Adipocyte (in vitro differentiated cells): ENCODE measurements at regions not wholly inside any gene's neighbourhood (a gene's known extent, or its start where the extent isn't known, plus 50 kb on each side); places are given as distances from the start of the nearest gene placed in this dataset.

ENCODE experiments used
- DNase-seq: peaks from one replicate; pipeline ENCODE4 v3.0.0-alpha.2; 2015; ENCODE audit warnings: low read depth
- H3K27me3 ChIP-seq: replicated peaks from 2 replicates; pipeline ENCODE4 v1.7.0; 2013; ENCODE audit warnings: mild to moderate bottlenecking, low read length, moderate library complexity; ENCODE audit not compliant: control insufficient read depth, insufficient read depth
- H3K36me3 ChIP-seq: 2 replicates; pipeline ENCODE4 v1.7.0; 2013; ENCODE audit warnings: low read length, mild to moderate bottlenecking, moderate library complexity; ENCODE audit not compliant: control insufficient read depth, insufficient read depth, severe bottlenecking
- H3K4me1 ChIP-seq: 2 replicates; pipeline ENCODE4 v1.7.0; 2013; ENCODE audit warnings: mild to moderate bottlenecking, low read length, moderate library complexity; ENCODE audit not compliant: control insufficient read depth, insufficient read depth
- H3K4me3 ChIP-seq: 2 replicates; pipeline ENCODE4 v1.7.0; 2013; ENCODE audit warnings: mild to moderate bottlenecking, low read length, moderate library complexity
- H3K9ac ChIP-seq: 2 replicates; pipeline ENCODE4 v1.7.0; 2013; ENCODE audit warnings: mild to moderate bottlenecking, low read length, moderate library complexity
- H3K9me3 ChIP-seq: 2 replicates; pipeline ENCODE4 v1.7.0; 2013; ENCODE audit warnings: mild to moderate bottlenecking, low read length, moderate library complexity; ENCODE audit not compliant: control insufficient read depth

DNA sequence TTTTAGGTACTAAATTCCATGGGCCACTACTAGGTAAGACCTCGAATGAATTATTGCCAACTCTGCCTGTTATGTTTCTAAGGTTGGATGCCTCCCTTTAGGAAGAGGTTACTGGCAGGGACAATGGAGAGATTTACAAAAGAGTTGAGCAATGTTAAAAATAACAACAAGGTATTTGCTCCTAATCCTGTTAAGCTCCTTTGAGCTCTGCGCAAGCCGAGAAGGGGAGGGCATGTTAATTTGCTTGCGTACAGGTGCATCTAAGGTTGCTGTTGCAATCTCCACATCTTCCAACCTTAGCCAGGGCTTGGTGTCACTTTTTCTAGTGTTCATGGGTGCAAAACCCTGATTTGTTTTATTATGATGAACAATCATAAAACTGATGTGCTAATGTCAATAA is 161.5 kb upstream of the TPM1 start:
- H3K27me3 ChIP-seq: no peaks in the 10 kb centered on the region
- no peak overlapping the region for H3K4me3 ChIP-seq
- peaks cover 9% of the 10 kb centered on the region for H3K4me1 ChIP-seq
- no peaks in the 10 kb centered on the region for H3K36me3 ChIP-seq
- H3K9ac ChIP-seq: no peak overlapping the region
- no peak for DNase-seq
- H3K9me3 ChIP-seq: no peaks in the 10 kb centered on the region

DNA sequence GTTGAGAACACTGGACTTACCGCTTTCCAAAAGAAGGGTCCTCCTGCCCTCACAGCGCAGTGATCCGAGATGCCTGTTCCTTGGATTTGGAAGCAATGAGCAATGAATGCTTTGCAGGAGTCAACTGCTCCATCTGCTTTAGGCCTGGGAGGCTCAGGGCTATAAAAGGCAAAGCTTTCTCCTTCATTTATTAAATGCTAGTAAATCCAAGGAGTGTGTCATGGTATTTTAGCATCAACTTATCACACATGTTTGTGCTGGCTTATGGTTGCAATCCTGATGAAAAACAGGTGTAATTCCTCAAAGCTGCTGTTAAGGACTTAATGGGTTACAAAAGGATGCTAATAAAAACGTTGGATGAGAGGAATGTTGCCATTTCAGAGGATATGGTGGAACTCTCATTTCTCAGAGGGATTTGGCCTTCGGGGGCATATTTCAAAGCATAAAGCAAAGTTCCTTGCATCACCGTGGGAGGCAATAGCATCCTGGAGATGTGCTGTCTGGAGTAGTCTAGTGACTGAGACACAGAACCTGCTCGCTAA is 158.5 kb upstream of the TPM1 start:
- H3K9me3 ChIP-seq: no peaks in the 10 kb centered on the region
- no peak overlapping the region for H3K9ac ChIP-seq
- H3K4me1 ChIP-seq: peaks cover 33% of the 10 kb centered on the region
- H3K27me3 ChIP-seq: no peaks in the 10 kb centered on the region
- no peak overlapping the region for H3K4me3 ChIP-seq
- H3K36me3 ChIP-seq: no peaks in the 10 kb centered on the region
- DNase-seq: peak; percentile 24

DNA sequence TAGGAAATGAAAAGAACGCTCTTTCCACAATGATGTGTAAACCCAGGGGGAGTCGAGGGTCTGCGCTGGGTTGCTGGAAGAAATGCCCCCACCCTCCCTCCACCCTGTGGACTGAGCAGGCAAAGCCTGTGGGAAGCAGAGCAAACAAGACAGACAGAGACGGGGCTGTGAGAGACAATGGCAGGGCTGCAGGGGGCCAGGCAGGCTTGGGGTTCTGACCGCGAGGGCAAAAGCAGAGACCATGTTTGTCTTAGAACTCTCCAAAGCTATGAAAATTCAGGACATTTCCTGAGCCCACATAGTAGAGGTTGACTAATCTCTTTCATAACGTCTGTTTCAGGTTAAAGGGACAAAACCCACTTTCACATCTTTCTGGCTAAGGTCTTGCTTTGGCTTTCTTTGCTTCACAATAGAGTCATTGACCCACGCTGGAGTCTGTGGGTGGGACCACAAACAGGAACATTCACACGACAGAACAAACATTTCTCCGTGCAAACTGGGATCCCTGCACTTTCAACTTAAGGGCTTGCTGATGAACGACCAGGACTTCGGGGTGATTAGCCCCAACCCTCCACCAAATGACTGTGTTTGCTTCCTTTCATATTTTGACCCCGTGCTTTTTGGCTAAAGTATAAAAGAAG is 156.0 kb upstream of the TPM1 start:
- Histone ChIP-seq H3K36me3 (no peaks in the 10 kb centered on the region), H3K9me3 (no peaks in the 10 kb centered on the region), H3K4me1 (peaks cover 42% of the 10 kb centered on the region), H3K4me3 (no peak overlapping the region), H3K27me3 (no peaks in the 10 kb centered on the region), H3K9ac (no peak overlapping the region)
- peak; percentile 35 for DNase-seq

DNA sequence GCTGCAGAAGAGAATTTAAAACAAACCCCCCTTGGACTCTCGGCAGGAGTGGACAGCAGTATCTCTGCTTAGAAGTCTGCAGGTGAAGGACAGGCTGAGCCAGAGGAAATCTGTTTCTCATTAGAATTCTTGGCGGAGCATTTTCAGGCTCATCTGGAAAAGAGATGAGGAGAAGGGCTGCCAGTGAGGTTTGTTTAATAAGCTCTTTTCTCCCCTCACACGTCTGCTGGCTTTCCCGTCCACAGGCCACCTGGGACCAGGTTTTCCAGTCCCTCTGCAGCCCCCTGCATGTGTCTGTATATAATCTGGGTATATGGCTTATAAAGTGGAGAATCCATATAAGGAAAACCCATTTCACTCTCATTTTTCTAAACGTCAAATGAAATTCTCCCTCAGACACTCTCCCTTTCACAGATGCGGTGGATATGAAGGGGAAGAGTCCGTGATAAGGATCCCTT is 155.4 kb upstream of the TPM1 start:
- no peaks in the 10 kb centered on the region for H3K27me3 ChIP-seq
- H3K4me1 ChIP-seq: peaks cover 42% of the 10 kb centered on the region
- peak; percentile 27 for DNase-seq
- no peak overlapping the region for H3K9ac ChIP-seq
- no peaks in the 10 kb centered on the region for H3K9me3 ChIP-seq
- no peaks in the 10 kb centered on the region for H3K36me3 ChIP-seq
- no peak overlapping the region for H3K4me3 ChIP-seq

DNA sequence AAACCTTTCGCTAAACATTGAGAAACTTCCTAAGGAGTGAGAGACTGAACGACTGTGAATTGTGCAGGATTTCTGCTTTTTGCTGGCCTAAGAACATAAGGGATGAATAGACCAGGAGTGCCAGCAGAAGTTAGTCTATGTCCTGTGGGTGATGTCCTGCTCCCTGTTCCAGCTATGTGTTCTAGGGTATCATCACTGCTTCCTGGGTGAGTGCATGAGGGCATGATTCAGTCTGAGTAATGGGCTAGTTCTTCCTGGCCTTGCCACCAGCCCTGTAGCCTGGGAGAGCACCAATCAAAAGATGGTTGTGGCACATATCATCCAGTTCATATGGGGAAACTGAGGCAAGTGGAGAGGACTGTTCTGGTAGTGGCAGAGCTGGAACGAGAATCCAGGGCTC is 153.9 kb upstream of the TPM1 start:
- no peak for DNase-seq
- Histone ChIP-seq H3K36me3 (no peaks in the 10 kb centered on the region), H3K9ac (no peak overlapping the region), H3K27me3 (no peaks in the 10 kb centered on the region), H3K9me3 (no peaks in the 10 kb centered on the region), H3K4me1 (peaks cover 42% of the 10 kb centered on the region), H3K4me3 (no peak overlapping the region)

DNA sequence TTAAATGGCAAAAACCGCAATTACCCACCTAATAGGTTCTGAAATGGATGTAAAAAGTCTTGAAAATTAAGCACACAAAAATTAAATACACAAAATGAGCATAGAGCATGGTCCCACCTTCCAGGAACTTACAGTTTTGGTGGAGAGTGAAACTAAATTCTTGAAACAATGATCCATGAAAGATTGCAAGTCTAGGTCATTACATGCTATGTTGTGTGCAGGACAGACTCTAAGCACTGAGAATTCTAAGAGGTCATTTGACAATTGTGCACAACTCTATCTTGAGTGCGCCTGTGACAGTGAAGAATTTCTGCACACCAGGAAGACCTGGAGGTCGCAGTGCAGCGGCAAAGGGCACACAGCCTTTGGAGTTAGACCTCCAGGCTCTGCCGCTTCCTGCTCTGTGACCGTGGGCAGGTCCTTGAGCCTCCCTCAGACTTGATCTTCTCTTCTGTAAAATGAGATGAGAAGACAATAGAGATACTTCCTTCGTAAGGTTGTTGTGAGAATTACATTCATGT is 153.3 kb upstream of the TPM1 start:
- no peak overlapping the region for H3K4me3 ChIP-seq
- no peaks in the 10 kb centered on the region for H3K36me3 ChIP-seq
- H3K9me3 ChIP-seq: no peaks in the 10 kb centered on the region
- peaks cover 42% of the 10 kb centered on the region for H3K4me1 ChIP-seq
- no peak for DNase-seq
- no peak overlapping the region for H3K9ac ChIP-seq
- H3K27me3 ChIP-seq: no peaks in the 10 kb centered on the region

DNA sequence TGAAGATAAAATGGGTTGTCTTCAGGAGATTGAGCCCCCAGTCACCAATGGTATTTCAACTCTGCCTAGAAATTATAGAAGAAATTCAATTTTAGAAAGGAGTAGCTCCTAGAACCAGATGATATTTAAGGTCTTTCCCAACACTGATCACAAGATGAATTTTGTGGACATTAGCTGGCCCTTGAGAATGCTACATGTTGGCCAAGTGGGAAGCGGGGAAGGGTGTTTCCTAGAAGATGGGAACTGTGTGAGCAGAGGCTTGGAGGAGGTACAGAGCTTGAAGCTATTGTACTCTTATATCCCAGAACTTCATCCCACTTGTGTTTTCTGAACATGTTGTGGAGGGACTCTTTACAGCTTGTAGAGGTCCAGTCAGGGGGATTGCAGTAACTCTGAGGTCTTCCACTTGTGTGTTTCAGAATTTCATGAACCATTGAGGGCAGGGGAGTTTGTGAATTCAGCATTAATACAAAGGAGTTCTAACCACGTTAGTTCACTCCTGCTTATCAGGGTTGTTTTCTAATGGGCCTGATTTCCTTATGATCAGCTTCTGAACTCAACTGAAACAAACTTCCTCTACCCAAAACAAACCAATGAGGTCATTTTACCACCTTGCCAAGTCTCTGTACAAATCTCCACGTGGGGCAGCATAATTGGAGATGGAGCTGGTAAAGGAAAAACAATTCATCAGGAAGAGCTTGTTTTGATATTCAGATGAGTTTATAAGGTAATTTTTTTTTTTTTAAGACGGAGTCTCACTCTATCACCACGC is 152.6 kb upstream of the TPM1 start:
- Histone ChIP-seq H3K36me3 (no peaks in the 10 kb centered on the region), H3K4me1 (peaks cover 43% of the 10 kb centered on the region), H3K4me3 (peak overlapping the region; percentile 43), H3K9me3 (no peaks in the 10 kb centered on the region), H3K27me3 (no peaks in the 10 kb centered on the region), H3K9ac (peak overlapping the region; percentile 57)
- peak; percentile 49 for DNase-seq

DNA sequence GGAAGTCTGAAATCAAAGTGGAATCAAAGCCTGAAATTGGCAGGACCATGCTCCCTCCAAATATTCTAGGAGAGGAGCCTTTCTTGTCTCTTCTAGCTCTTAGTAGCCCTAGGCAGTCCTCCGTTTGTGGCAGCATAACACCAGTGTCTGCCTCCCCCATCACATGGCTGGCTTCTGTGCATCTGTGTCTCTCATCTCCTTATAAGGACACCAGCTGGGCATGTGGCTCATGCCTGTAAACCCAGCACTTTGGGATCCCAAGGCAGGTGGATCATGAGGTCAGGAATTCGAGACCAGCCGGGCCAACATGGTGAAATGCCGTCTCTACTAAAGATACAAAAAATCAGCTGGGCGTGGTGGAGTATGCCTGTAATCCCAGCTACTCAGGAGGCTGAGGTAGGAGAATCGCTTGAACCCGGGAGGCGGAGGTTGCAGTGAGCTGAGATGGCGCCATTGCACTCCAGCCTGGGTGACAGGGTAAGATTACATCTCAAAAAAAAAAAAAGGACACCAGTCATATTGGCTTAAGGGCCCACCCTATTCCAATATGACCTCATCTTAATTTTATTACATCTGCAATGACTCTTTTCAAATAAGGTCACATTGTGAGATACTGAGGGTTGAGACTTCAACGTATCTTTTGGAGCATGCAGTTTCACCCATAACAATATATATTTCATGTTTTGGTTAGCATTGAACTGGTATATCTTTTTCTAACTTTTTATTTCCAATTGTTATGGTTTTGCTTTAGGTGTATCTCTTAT is 148.0 kb upstream of the TPM1 start:
- H3K4me3 ChIP-seq: no peak overlapping the region
- H3K4me1 ChIP-seq: peaks cover 41% of the 10 kb centered on the region
- DNase-seq: no peak
- no peak overlapping the region for H3K9ac ChIP-seq
- H3K9me3 ChIP-seq: no peaks in the 10 kb centered on the region
- no peaks in the 10 kb centered on the region for H3K27me3 ChIP-seq
- no peaks in the 10 kb centered on the region for H3K36me3 ChIP-seq

DNA sequence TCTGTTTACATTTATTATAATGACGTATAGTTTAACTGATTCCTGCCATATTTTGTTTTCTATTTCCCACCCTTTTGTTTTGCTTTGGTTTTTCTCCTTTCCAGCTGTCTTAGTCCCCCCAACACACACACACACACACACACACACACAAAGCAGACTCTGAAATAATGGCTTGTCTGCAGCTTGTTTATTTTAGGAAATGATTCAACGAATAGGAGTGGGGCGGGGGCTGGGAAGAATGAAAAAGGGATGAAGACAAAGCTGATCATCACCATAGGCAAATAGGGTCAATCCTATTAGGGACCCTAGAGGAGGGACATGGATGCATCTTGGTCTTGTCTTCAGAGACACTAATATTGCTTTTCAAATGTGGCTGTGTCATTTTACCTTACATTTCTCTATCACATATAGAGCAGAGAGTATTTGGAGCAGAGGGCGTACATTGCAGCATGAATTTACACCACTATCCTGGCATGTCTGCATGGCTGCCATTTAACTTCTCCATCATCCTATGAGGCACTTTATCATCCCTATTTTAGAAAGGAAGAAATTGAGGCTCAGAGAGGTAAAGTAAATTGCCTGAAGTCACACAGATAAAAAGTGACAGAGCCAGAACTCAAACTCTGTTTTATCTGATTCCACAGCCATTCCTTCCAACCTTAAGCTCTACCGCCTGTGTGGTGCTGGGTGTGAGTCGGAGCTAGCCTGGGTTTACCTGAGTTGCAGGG is 147.2 kb upstream of the TPM1 start:
- Histone ChIP-seq H3K4me1 (peaks cover 41% of the 10 kb centered on the region), H3K36me3 (no peaks in the 10 kb centered on the region), H3K9ac (peak overlapping the region; percentile 76), H3K9me3 (no peaks in the 10 kb centered on the region), H3K4me3 (no peak overlapping the region), H3K27me3 (no peaks in the 10 kb centered on the region)
- DNase-seq: peak; percentile 42

DNA sequence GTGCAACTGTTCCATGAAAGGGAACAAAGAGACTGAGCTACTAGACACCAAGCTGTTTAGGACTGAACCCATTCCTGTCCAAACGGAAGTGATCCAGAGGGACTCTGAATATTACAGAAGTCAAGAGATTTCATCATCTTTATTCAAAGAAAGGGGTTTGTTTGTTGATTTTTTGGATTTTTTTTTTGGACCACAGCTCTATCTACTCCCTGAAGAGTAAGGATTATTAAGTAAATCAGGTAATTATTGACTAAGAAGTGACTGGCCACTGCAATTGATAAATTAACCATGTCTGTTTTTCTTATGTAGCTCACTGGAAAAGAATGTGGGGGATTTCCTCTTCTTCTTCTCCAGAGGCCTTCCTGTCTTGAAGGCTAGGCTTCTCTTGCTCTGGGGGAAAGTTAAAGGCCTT is 146.6 kb upstream of the TPM1 start:
- Histone ChIP-seq H3K4me1 (peaks cover 41% of the 10 kb centered on the region), H3K4me3 (no peak overlapping the region), H3K9ac (peak overlapping the region; percentile 76), H3K36me3 (no peaks in the 10 kb centered on the region), H3K27me3 (no peaks in the 10 kb centered on the region), H3K9me3 (no peaks in the 10 kb centered on the region)
- peak; percentile 71 for DNase-seq
